PC-9 (cell line): ENCODE measurements at regions not wholly inside any gene's neighbourhood (a gene's known extent, or its start where the extent isn't known, plus 50 kb on each side); places are given as distances from the start of the nearest gene placed in this dataset.
"Not testable (repeated sequence)": the region's sequence is repeated elsewhere in the genome, so short reads cannot be mapped to it uniquely, and the experiment has no call there.

Experiments used
- BruUV-seq: library from RNA; stranded (reverse); fragments of 400-500 nt; replicated peaks from 2 replicates; lab custom pipeline; 2021; lab: Mats Ljungman, UMichigan
- CTCF ChIA-PET: fragments of 300-600 bp; sonication (Branson Sonifier 250); formaldehyde crosslinking; loops from one replicate; lab custom pipeline; 2022; ENCODE audit warnings: antibody characterized with exemption; lab: Charles Lee
- POLR2A ChIA-PET: fragments of 300-600 bp; sonication (Branson Sonifier 250); formaldehyde crosslinking; loops from one replicate; lab custom pipeline; 2022; ENCODE audit warnings: antibody characterized with exemption; ENCODE audit not compliant: unreplicated experiment; lab: Charles Lee
- DNase-seq, 2 experiments: peaks; one replicate each; pipeline versions ENCODE4 v3.0.0 to v3.0.0-alpha.2; 2015 to 2022; ENCODE audit warnings: mixed read lengths in 1 of 2
- H2AFZ ChIP-seq: fragments of 200-600 bp; sonication (generic); 2 replicates; pipeline ENCODE4 v1.8.1; 2017; ENCODE audit warnings: antibody characterized with exemption
- H3F3A ChIP-seq: fragments of 200-600 bp; sonication (generic); 2 replicates; pipeline ENCODE4 v1.8.1; 2017; ENCODE audit warnings: antibody characterized with exemption, mild to moderate bottlenecking, low read depth; ENCODE audit not compliant: insufficient read depth
- H3K27ac ChIP-seq: fragments of 200-600 bp; sonication (generic); 2 replicates; pipeline ENCODE4 v1.6.1; 2016; ENCODE audit warnings: mixed run types
- H3K27me3 ChIP-seq: fragments of 200-600 bp; sonication (generic); 2 replicates; pipeline ENCODE4 v1.6.1; 2016; ENCODE audit warnings: low read depth, mixed run types; ENCODE audit not compliant: insufficient read depth
- H3K36me3 ChIP-seq: fragments of 200-600 bp; sonication (generic); 2 replicates; pipeline ENCODE4 v1.6.1; 2016; ENCODE audit warnings: low read depth, mixed run types
- H3K4me1 ChIP-seq: fragments of 200-600 bp; sonication (generic); replicated peaks from 2 replicates; pipeline ENCODE4 v1.6.1; 2016; ENCODE audit warnings: mixed run types; ENCODE audit not compliant: insufficient read depth
- H3K4me2 ChIP-seq: fragments of 200-600 bp; sonication (generic); 2 replicates; pipeline ENCODE4 v1.6.1; 2017; ENCODE audit warnings: mixed run types
- H3K4me3 ChIP-seq: fragments of 200-600 bp; sonication (generic); 2 replicates; pipeline ENCODE4 v1.6.1; 2016; ENCODE audit warnings: mixed run types
- H3K79me2 ChIP-seq: fragments of 200-600 bp; sonication (generic); 2 replicates; pipeline ENCODE4 v1.6.1; 2017; ENCODE audit warnings: low read depth, mixed run types
- H3K9me2 ChIP-seq: fragments of 200-600 bp; sonication (generic); 2 replicates; pipeline ENCODE4 v1.8.1; 2017; ENCODE audit warnings: mild to moderate bottlenecking; ENCODE audit not compliant: insufficient read depth
- H3K9me3 ChIP-seq: fragments of 200-600 bp; sonication (generic); 2 replicates; pipeline ENCODE4 v1.8.1; 2016; ENCODE audit warnings: low read depth; ENCODE audit not compliant: insufficient read depth
- H4K20me1 ChIP-seq: fragments of 200-600 bp; sonication (generic); 2 replicates; pipeline ENCODE4 v1.8.1; 2017; ENCODE audit not compliant: insufficient read depth
- EZH2 ChIP-seq: fragments of 200-600 bp; sonication (generic); IDR thresholded peaks from 2 replicates; pipeline ENCODE4 v1.8.0; 2017; ENCODE audit warnings: antibody characterized with exemption, low read depth
- intact Hi-C: fragments of 100-400 bp; cut with micrococcal nuclease; formaldehyde crosslinking; loops from one replicate; pipeline ENCODE4 v1.10.0; 2022; ENCODE audit not compliant: unreplicated experiment
- TF ChIP-seq, protein P1 (sequence below): fragments of 200-600 bp; sonication (generic); conservative IDR thresholded peaks from 2 replicates; pipeline ENCODE4 v1.6.1; 2017; ENCODE audit warnings: mixed run types, antibody characterized with exemption, mild to moderate bottlenecking, moderate library complexity

DNA sequence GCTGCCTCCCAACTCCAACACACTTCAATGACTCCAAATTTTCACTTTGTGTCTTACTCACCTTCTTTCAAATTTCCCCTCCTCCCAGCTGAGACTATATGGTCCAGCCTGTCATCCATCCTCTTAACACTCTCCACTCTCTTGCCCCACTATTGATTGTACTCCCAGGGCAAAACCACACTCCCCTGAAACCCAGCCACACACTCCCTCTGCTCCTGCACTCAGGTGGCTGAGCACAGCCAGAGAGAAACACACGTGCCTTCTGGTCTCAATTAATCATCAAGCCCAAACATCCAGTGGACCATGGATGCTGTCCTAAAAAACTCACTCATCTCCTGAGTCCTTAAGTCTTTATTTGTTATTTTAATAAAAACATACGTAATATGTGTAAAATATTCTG, 1026.4 kb downstream of the KCNJ18 start:
- no peak for TF ChIP-seq EZH2
- TF ChIP-seq, protein P1, sequence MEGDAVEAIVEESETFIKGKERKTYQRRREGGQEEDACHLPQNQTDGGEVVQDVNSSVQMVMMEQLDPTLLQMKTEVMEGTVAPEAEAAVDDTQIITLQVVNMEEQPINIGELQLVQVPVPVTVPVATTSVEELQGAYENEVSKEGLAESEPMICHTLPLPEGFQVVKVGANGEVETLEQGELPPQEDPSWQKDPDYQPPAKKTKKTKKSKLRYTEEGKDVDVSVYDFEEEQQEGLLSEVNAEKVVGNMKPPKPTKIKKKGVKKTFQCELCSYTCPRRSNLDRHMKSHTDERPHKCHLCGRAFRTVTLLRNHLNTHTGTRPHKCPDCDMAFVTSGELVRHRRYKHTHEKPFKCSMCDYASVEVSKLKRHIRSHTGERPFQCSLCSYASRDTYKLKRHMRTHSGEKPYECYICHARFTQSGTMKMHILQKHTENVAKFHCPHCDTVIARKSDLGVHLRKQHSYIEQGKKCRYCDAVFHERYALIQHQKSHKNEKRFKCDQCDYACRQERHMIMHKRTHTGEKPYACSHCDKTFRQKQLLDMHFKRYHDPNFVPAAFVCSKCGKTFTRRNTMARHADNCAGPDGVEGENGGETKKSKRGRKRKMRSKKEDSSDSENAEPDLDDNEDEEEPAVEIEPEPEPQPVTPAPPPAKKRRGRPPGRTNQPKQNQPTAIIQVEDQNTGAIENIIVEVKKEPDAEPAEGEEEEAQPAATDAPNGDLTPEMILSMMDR, result no peak

DNA sequence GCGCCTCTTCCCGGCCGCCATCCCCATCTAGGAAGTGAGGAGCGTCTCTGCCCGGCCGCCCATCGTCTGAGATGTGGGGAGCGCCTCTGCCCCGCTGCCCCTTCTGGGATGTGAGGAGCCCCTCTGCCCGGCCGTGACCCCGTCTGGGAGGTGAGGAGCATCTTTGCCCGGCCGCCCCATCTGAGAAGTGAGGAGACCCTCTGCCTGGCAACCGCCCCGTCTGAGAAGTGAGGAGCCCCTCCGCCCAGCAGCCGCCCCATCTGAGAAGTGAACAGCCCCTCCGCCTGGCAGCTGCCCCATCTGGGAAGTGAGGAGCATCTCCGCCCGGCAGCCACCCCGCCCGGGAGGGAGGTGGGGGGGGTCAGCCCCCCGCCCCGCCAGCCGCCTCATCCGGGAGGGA, 1048.7 kb downstream of the KCNJ18 start:
- DNase-seq, H2AFZ ChIP-seq, H3K36me3 ChIP-seq, H4K20me1 ChIP-seq, POLR2A ChIA-PET, intact Hi-C loops, BruUV-seq, H3F3A ChIP-seq, H3K9me3 ChIP-seq, H3K9me2 ChIP-seq, H3K4me1 ChIP-seq, H3K27ac ChIP-seq, H3K4me3 ChIP-seq, H3K27me3 ChIP-seq, CTCF ChIA-PET, H3K79me2 ChIP-seq, H3K4me2 ChIP-seq: not testable (repeated sequence)

More for the DNA sequence above, 1026.4 kb downstream of the KCNJ18 start:
- Histone ChIP-seq H3K36me3 (no peaks in the 10 kb centered on the region), H4K20me1 (no peaks in the 10 kb centered on the region), H3K9me3 (no peaks in the 10 kb centered on the region; the same call in 1 of the 2 replicates), H3K4me2 (no peak overlapping the region), H3K4me3 (no peak overlapping the region), H2AFZ (no peak overlapping the region), H3K27ac (no peak overlapping the region), H3K27me3 (no peaks in the 10 kb centered on the region), H3K9me2 (no peaks in the 10 kb centered on the region), H3K79me2 (no peaks in the 10 kb centered on the region), H3F3A (no peaks in the 10 kb centered on the region), H3K4me1 (no peaks in the 10 kb centered on the region)
- BruUV-seq, result no TSS peak
- no peak for DNase-seq
- intact Hi-C loops, result no loop called here
- CTCF ChIA-PET, result no interaction called here
- POLR2A ChIA-PET, result no interaction called here
